Activated CD4-positive, alpha-beta T cell treated with anti-CD3 and anti-CD28 coated beads for 24 hours (primary cell): ENCODE measurements at regions not wholly inside any gene's neighbourhood (a gene's known extent, or its start where the extent isn't known, plus 50 kb on each side); places are given as distances from the start of the nearest gene placed in this dataset.

Experiments
- DNase-seq, 2 donors: peaks; one replicate each; pipeline ENCODE4 v3.0.0-alpha.2; 2020; ENCODE audit warnings: low read depth in 2 of 2

DNA sequence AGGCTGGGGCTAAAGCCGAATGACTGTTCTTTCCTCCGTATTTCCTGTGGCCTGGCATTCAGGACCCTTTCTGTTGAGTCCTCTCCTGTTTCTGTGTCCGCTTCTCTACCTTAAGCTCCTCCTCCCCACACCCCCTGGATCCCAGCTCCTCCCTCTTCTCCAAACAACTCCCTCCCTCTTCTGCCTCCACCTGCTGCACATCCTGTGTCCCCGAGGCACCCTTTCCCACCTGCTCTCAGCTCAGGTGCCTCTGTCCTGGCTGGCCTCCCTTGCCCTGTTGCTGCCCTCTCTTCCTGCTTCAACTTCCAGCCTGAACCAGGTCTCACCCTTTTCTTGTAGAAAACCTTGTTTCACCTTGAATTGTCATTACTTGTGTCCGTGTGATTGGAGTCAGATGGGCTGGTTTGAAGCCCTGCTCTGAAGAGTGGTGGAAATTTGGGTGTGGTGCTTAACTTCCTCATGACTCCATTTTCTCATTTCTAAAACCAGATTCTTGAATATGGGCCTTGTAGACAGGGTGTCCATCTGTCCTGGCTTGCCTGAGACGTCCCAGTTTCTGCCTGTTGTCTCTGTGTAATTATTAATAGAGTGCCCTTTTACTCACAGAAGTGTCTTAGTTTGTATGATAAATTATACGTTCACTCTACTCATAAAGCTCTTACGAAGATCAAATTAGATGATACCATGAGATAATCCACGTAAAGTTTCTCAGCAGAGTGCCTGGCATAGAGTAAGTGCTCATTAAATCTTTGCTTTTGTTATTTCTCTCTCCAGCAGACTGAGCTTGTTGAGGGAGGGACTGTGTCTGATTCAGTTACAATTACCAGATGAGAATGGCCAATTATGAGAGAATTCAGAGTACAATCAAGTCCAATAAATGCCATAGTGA is 58.9 kb upstream of the TRABD2B start:
- no peak for DNase-seq

DNA sequence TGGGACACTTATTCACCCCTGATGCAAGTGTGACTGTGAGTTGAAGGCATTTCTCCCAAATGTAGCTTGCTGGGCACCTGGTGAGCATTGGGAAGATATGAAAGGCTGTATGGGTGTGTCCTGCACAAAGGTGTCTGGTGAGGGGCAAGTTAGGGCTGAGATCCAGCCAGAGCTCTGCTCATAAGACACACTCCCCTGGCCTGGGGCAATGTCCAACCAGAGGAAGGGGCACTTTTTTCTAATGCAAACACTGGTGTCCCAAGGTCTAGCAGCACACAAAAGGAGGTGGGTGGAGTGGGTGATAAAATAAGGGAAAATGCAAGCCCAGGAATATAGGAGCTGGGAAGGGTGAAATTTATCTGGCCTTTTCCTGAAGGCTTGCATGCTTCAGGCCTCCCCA is 57.0 kb upstream of the TRABD2B start:
- DNase-seq: no peak

DNA sequence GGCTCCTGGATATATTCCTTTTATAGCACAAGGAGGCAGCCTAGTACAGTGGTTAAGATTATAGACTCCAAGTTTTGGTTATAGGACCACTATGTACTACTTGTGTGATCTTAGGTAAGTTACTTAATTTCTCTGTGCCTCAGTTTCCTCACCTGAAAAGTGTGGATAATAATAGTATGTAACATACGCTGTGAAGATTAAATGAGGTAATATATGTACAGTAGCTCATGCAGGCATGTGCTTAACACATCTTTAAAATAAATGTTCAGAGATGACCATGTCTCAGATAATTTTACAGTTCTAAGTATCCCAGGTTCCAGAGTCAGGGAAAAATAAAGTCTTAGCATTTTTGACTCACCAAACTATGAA is 55.7 kb upstream of the TRABD2B start:
- no peak for DNase-seq

DNA sequence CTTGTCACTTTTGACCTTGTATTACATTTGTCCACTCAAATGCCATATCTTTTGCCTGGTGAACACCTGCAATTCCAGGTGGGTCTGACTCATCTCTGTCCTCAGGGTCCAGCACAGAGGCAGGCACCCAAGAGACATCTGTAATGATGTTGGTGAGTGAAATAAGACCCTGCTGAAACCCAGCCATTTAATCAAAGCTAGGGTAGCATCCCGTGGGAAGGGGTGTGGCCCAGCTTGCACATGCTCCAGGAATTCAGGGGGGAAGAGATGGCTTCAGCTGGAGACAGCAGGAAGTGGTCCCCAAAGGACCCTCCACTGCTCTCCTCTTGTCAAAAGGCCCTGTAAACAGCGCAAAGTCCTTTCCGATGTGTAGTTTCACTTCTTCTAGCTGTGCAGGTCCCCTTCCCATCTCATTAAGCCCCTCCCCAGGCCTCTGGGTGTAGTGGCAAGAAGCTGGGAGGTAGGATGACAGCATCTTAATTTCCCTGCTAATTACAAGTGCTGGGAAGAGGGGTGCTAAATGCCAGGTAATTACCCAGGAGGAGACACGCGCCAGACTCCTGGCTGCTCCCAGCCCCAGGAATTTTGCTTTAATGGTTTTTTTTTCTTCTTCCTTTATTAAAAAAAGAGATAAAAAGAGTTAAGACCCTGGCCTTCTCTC is 54.4 kb upstream of the TRABD2B start:
- DNase-seq: no peak

DNA sequence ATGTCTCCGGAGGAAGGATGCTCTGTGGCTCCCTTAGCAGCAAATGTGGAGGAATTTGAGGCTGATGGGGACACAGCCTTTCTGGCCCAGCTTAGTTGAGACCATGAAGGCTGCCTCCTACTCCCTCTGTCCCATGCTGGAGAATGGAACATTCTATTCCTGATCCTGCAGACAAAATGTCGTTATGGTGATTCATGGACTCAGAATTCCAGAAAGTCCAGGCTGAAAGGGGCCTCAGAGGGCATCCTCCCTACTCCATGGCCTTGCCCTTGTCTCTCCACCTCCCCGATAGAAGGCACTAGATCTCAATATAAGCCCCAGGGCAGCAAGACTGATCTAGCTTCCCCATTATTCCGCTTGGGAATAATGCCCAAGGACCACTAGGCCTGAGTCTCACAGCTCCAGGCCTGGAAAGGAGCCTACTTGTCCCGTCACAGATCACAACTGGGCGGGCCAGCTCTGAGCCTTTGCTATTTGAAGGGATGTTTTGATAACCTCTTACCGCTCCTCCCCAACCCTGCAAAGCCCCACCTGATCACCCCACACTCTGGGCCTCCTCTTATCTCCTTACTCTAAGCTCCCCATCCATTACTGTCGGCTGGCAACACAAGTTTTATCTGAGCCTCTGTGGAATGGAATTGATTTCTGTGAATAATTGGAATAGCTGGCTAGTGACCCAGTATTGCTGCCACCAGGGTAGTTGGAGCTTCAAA is 52.8 kb upstream of the TRABD2B start:
- no peak for DNase-seq

DNA sequence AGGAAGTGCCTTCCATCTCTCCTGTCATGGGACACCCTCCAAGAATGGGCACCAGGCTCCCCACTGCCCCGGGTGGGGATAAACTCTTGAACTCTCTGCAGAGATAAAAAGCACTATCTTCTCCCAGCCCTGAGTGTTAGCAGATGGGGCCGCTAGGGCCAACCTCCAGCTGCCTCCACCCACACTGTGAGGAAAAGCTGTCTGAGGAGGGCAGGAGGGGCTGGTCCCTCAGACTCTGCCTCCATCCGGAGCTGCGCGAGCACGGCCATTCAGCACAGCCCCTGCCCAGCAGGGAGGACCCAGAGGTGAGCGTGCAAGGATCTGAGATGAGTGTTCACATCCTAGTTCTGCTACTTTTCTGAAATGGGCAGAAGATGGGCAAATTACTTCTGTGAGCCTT is 51.8 kb upstream of the TRABD2B start:
- DNase-seq: no peak

DNA sequence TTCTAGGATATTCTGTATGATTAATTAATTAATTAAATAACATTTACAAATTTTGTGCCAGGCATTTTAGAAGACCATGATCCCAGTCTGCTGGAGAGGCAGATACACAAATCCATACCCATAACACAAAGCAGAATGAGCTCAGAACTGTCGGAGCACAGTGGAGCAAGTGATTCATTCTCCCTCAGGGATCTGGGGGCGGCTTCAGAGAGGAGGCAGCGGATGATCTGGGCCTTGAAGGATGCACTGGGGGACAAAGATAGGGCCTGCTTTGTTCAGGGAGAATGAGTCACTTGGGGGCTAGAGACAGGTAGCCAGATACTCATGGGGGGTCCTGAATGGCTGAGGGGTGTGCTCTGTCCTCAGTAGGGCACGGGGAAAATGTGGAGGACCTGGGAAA is 50.9 kb upstream of the TRABD2B start:
- DNase-seq: no peak

DNA sequence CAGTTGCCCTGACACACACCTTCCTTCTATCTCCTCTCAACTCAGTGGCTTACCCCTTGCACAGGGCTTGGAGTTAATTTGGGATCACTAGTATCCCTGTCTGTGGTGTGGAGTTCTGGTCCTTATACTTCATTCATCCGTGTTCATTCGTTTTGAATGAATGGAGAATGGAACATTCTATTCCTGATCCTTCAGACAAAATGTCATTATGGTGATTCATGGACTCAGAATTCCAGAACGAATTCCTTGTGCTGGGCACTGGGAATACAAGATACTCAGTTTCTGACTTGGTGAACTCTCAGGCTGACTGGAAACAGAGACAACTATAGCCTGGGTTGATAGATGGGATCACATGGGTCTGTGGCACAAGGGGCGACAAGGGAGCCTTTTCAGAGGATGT is 49.9 kb upstream of the TRABD2B start:
- DNase-seq: no peak
